GM10248 (cell line): ENCODE measurements at regions not wholly inside any gene's neighbourhood (a gene's known extent, or its start where the extent isn't known, plus 50 kb on each side); places are given as distances from the start of the nearest gene placed in this dataset.

Experiments used
- CTCF ChIA-PET: fragments of 300-600 bp; sonication (Branson Sonifier 250); formaldehyde crosslinking; extraction: SDS; loops from one replicate; lab custom pipeline; 2021; ENCODE audit warnings: antibody characterized with exemption; lab: Yijun Ruan, JAX
- POLR2A ChIA-PET: fragments of 350-650 bp; sonication (Branson Sonifier 250); formaldehyde crosslinking; extraction: SDS; loops from one replicate; lab custom pipeline; 2020; ENCODE audit warnings: antibody characterized with exemption; lab: Yijun Ruan, JAX
- DNase-seq: peaks from one replicate; pipeline ENCODE4 v3.0.0; 2012; ENCODE audit errors: extremely low spot score
- TF ChIP-seq, protein P1 (sequence below): IDR thresholded peaks from 2 replicates; pipeline ENCODE4 v1.5.1; 2012; ENCODE audit warnings: mild to moderate bottlenecking, low read depth; ENCODE audit errors: extremely low read depth, missing control alignments, control extremely low read depth

DNA sequence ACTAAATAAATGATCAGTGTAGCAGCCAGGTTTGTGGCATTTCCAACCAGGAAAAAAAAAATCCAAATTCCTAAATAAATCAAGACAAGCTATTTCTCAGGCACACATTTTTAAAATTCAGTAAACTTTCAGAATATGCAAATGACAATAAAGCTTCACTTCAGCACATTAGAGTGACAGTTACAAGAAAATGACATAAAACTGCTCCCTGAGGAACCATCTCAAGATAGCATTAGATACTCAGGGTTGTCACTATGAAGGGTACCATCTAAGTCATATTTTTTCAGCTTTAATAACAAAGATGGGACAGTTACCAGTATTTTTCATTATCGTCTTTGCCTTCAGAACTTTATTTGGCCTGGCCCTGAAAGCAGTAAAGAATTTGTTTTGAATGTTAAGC, 411.3 kb upstream of the RASGEF1B start:
- TF ChIP-seq, protein P1, sequence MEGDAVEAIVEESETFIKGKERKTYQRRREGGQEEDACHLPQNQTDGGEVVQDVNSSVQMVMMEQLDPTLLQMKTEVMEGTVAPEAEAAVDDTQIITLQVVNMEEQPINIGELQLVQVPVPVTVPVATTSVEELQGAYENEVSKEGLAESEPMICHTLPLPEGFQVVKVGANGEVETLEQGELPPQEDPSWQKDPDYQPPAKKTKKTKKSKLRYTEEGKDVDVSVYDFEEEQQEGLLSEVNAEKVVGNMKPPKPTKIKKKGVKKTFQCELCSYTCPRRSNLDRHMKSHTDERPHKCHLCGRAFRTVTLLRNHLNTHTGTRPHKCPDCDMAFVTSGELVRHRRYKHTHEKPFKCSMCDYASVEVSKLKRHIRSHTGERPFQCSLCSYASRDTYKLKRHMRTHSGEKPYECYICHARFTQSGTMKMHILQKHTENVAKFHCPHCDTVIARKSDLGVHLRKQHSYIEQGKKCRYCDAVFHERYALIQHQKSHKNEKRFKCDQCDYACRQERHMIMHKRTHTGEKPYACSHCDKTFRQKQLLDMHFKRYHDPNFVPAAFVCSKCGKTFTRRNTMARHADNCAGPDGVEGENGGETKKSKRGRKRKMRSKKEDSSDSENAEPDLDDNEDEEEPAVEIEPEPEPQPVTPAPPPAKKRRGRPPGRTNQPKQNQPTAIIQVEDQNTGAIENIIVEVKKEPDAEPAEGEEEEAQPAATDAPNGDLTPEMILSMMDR, result no peak
- ChIA-PET CTCF (interaction anchor here (1.1 to 1.9 kb wide), 5 partner anchors 10 to 18 kb away, joined by 3 to 5 read pairs (median 3); no protein-coding TSS in a partner anchor), POLR2A (no interaction called here)
- DNase-seq, result no peak

DNA sequence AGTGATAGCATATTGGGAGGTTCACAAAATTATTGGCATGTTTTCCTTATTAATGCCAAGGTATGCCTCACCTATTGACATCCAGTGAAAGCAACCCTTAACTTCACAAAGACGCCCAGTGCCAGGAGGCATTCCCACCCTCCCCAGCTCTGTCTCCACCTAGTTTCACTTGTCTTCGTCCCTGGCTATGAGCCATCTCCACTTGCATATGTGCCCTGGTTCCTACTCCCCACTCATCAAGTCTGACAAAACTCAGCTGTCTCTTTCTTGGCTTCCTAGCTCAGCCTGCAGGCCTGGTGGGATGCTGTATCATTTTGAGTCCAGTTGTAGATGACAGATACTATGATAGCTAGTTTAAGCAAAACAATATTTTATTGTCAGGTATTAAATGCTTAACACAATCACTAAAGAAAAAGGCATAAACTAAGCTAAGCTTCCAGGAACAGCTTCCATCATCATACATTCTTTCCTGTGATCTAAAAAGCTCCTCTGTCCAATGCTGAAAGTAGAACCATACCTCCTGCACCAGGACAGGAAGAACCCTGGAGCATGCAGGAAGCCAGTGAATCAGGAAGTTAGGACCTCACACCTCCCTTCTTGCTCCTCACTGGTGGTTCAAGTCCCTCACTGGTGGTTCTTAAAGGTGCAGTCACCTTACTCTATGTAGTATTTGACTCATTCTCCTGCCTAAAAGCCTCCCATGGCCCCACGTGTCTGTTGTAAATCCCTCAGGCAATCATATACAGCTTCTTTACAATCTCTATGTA, 410.3 kb upstream of the RASGEF1B start:
- POLR2A ChIA-PET, result no interaction called here
- TF ChIP-seq, protein P1, result no peak
- DNase-seq, result no peak
- CTCF ChIA-PET, result interaction anchor here (1.1 to 1.9 kb wide), 5 partner anchors 9 to 31 kb away, joined by 3 to 5 read pairs (median 4); no protein-coding TSS in a partner anchor

DNA sequence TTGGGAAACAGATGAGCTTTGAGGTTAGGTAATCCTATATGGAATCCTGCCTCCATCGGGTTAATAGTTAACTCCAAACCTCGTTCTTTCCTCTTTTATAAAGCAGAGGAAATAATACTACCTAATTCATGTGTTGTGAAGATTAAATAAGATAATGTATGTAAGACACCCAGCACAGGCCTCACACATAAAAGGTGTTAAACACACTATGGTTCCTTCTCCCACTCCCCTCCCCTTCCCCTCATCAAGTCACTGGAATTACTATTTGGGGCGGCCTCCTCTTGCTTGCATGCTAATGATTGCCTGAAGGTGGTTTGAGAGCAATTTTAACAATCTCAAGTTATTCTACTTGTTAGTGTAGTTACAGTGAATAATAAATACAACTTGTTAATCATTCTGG, 404.4 kb upstream of the RASGEF1B start:
- ChIA-PET CTCF (interaction anchor here (1.0 to 1.4 kb wide), 2 partner anchors 12 to 409 kb away, joined by 3 to 4 read pairs; no protein-coding TSS in a partner anchor), POLR2A (no interaction called here)
- TF ChIP-seq, protein P1, result no peak
- no peak for DNase-seq

DNA sequence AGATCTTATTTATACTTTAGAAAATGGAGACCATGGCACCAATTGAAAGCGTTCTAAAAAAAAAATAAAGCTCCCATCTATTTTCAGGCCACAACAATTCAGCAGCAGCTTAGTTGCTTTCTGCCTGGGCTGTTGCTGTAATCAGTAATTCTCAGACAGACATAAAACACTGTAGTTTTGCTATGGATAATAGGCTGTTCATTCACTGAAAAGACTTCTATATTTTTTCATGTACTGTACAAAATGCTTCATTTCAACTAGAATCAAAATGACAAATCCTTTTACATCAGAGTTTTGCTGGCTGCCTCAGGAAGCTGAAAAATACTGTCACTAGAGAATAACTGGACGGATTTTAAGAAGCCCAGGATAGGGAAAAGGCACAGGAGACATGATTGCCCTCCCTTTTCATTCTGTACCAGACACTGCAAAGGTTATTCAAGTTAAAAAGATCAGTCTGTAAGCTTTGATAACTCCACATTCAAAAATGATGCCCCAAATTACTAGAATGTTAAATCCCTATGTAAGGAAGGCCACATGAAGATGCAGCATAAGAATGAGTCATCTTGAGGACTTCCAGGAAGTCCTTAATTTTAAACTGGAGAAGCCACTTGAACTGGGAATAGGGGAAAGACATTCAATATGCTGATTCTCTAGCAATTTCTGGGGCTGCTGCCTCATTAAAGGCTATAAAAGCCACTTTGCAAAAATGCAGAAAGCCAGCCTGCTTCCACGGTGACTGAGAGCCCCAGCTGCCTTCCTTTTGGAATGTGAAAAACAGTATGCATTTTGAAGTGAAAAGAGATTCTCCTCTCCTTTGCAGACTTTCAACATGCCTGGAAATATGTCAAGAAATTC, 403.2 kb upstream of the RASGEF1B start:
- TF ChIP-seq, protein P1, result no peak
- CTCF ChIA-PET, result interaction anchor here (0.9 to 1.3 kb wide), 2 partner anchors 11 to 38 kb away, joined by 3 read pairs; no protein-coding TSS in a partner anchor
- POLR2A ChIA-PET, result no interaction called here
- no peak for DNase-seq

DNA sequence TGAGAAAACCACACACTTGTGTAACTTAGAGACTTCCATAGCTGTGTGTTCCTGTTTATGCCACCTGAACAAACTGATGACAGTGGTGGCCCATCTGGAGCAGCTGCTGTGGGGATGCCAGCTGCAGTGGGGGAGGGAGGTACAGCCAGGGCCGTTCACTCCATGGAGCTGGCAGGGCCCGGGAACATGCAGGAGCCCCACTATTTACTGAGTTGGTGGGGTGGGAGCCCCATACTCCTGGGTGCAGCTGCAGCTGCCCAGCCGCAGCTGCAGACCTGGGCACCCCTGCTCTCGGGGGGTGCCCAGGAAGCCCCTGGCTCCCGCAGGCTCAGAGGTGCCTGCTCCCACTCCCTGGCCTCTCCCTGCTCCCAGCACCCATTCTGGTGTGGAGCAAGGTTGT, 398.6 kb upstream of the RASGEF1B start:
- TF ChIP-seq, protein P1, result no peak
- no peak for DNase-seq
- CTCF ChIA-PET, result interaction anchor here (1.2 kb wide), 1 partner anchor 511 kb away, joined by 3 read pairs; no protein-coding TSS in a partner anchor
- POLR2A ChIA-PET, result no interaction called here

DNA sequence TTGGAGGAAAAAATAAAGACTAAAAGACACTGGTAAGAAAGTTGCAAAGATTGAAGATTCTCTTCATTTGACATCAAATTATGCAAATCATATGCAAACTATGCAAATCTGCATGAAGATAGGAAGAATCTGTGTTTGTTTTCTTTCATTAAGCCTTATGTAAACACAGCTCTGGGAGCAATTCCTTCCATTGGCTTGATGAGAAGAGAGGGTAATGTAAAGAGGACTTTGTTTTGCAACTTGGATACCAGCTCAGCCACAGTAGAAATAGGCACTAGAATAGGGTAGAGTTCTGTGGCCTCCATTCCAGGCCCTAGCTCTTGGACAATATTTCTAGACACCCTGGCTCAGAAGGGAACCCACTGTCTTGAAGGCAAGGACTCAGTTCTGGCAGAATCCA, 388.4 kb upstream of the RASGEF1B start:
- TF ChIP-seq, protein P1, result no peak
- no peak for DNase-seq
- CTCF ChIA-PET, result interaction anchor here (1.0 kb wide), 1 partner anchor 9 kb away, joined by 3 read pairs; no protein-coding TSS in a partner anchor
- POLR2A ChIA-PET, result no interaction called here
